NCI-H1417 (cell line): ENCODE measurements at regions not wholly inside any gene's neighbourhood (a gene's known extent, or its start where the extent isn't known, plus 50 kb on each side); places are given as distances from the start of the nearest gene placed in this dataset.

Experiments
- DNase-seq, 3 experiments: peaks; one replicate each; lab custom pipeline; 2025; lab: John Stamatoyannopoulos, UW

DNA sequence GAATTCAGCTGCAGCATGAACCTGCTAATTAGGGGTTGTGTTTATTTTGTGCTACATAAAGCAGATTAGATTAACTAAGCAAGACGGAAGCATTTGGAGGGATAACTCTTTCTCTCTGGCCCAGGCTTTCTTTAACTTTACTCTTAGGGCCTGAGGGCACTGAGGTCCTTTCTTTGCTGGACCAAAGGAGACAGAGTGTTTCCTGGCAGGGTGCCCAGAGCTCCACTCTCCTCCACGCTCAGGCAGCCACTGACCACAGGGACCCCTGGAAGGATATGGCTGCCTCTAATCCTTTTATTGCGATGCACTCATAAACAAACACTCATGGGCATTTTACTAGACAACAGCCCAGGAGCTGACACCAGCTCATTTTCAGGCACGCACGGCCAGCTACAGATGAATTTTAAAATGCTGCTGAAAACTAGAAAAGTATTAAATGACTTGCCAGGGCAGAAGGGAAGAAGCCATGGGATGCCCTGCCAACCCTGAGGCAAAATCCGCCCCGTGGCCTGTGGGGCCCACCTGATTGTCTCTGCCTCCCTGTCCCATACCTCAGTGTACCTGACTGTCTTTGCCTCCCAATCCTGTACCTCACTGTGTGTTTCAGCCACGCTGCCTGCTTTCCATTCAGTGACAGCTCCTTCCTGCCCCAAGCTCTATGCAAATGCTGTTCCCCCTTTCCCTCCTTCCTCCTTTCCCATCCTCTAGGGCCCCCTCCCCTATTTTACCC, 192.6 kb upstream of the NAV2 start:
- peak in 2 of 3 experiments; percentile 56 to 84 for DNase-seq

DNA sequence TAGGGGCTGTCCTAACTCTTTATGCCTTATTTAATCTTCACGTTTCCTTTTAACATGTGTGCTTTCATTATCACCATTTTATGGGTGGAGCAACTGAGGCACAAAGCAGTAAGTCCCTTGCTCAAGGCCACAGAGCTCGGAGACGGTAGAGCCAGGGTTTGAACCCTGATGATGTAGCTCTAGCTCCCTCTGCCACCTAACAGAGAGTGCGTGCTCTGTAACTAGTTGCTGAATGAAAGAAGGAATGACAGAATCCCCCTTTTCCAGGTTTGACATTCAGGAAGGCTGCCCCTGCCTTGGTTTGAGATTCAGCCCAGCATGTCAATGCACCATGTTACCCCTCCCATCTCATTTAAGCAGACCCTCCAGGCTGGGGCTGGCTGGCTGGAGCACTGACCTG, 193.3 kb upstream of the NAV2 start:
- DNase-seq, result peak in 1 of 3 experiments; percentile 33

DNA sequence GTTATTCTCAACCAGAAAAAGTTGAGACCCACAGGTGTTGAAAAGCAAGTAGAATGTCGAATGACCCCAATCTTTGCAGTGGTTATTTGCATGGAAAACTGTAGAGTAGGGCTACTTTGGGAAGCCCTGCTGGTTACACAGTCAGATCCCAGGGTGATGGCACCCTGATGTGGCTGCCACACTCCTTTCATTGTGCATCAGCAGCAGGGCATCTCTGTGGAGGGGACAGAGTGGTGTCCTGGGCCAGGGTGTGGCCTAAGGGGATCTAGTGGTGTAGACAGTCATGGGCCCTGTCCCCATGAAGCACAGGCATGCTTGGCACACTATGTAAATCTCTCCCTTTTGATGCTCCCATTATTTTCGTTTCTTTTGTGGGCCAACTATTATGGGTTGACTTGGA, 199.4 kb upstream of the NAV2 start:
- no peak for DNase-seq

DNA sequence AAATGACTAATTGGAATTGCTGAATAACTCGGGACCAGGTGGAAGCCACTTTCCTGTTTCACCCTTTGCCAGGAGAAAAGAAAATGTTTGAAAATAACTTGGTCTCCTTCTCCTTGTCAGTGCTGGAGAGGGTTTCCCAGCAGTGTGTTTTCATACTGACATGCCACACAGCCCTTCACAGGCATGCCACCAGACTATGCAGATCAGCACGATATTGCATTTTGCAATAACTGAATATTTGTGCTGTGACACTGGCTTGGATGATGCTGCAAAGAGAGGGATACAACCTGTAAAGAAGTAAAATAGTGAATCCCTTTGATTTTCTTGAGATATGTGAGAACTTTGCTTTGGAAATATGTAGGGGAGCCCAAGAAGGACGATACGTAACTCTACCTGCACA, 200.0 kb upstream of the NAV2 start:
- no peak for DNase-seq

DNA sequence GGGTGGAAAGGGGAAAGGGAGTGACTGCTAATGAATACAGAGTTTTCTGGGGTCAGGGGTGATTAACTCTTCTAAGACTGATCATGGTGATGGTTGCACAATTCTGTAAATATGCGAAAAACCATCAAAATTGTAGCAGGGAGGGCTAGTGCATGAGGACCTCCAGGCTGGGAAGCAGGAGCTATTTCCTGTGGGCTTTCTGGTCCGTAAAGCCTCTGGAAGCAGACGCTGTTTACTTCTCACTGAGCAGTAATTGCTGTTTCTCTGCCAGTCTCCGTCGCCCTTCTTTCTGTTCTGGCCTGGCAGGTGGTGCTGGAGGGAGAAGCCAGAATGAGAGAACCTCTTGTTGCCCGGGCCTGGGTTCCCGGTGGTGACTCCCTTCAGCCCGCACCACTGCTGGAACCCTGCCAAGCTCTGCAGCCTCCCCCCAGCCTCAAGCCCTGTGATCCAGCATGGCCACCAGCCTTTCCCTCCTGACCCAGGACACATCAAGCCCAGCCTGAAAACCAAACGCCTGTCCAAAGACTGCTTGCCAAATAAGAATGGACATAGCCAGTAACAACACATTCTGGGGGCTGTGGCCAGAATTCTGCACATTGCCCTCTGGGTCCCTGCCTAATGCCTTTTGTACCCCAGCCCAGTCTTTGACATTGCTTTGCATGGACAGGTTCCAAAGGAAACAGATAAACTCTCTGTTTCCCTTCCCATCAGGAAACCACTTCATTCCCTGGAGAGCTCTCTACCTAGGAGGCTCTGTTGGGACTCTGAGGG, 201.0 kb upstream of the NAV2 start:
- peak in 2 of 3 experiments; percentile 52 to 81 for DNase-seq

DNA sequence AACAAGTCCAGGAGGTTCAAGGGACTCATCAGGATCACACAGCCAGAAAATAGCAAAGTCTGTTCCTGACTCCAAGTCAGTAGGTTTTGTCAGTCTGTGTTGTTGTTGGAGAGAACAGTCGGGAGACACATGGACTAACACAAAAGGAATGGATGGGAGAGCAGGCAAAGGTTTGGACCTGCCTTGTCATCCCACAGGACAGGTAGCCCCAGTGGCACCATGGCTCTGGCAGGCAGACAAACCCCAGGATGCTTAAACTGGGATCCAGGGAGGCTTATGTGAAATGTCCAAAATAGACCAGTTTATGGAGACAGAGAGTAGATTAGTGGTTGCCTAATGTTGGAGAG, 201.6 kb upstream of the NAV2 start:
- DNase-seq, result no peak

DNA sequence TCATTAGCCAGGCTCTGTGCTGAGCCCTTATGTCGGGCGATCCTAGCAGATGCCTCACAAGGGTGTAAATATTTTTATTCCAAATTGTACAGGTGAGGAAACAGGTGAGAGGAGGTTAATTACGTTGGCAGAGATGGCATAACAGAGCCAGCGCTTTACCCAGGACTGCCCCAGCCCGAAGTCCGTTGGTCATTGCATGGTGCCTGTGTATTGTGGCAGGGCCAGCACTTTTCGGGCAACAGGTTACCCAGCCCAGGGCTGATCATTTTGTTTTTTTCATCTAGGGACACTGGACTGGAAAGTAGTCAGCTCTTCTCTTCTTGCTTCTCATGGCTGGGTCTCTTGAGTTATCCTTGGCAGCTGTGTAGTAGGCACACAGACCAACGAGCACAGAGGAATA, 202.2 kb upstream of the NAV2 start:
- DNase-seq, result peak in 1 of 3 experiments; percentile 22

DNA sequence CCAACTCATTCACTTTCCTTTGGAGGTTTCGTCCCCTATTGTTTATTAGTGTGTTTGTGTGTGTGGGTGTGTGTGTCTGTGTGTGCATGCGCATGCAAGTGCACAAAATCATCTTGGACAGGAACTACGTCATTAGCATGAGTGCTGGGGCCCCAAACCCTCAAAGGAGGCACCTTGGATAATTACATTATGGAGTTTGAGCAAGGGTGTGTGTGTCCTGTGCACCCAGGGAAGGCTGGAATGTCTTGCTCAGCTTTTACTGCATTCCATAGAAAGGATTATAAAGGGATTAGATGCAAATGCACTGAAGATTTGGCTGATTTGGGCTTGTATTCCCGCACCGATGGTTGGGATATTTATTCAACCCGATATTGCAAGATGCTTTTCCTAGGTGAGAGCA, 203.4 kb upstream of the NAV2 start:
- DNase-seq, result no peak

DNA sequence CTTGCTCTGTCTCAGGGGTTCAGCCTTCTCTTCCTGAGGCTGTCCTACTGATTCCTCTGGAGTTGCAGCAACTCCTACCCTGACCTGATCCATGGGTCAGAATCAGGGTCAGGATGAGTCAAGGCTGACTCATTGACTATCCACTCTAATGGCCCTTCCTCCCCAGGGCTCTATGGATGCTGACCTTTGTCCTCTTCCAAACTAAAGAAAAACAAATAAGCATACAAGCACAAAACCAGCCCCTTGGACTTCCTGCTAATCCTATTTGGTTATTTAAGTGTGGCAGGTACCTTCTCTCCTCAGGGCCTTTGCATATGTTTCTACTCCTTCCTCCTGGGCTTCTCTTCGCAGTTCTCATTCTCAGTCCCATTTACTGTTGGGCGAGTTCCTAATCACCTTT, 204.5 kb upstream of the NAV2 start:
- DNase-seq, result no peak

DNA sequence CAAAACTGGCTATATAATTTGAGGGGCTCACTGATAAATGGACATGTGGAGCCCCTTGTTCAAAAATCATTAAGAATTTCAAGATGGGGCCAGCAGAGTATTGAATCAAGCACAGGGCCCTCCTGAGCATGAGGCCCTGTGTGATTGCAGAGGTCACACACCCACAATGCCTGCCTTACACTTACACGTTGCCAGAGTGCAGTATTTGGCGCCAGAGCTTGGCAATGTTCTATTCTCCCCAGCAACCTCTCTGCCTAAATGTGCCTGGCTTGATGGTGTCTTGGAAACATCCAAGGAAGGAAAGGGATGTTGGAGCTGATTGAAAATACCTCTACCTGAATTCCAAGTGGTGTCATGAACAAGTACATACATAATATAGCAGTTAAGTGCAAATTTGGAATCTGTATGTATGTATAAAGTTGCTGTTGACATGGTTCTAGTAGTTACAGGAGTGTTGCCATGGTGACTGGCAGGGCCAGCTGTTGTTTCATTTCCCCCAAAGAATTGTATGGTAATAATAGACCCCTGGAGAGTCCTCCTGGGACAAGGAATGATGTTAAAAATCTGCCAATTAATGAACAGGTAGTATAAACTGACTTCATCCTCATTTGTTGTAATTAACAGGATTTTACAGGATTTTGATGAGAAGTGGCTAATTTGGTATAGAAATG, 205.7 kb upstream of the NAV2 start:
- peak in 1 of 3 experiments; percentile 36 for DNase-seq

DNA sequence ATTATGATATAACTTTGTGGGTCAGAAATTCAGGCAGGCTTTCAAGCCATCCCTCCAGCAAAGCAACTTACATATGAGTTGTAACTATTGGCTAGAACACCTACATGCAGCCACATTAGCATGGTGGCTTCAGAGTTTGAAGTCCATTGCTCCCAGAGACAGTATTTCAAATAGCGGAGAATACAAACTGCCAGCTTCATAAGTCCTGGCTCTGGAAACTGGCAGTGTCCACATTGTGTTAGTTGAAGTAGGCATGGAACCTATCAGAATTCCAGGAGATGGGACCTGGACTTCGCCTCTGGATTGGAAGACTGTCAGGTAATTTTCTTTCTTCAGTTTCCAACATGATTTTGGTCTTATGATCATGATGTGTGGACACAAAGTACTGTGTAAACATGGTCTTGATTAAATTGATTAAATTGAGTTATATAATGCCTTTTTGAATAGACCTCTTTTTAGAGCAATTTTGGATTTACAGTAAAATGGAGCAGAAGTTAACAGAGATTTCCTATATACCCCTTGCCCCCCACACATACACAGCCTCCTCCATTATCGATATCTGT, 209.9 kb upstream of the NAV2 start:
- DNase-seq, result no peak

DNA sequence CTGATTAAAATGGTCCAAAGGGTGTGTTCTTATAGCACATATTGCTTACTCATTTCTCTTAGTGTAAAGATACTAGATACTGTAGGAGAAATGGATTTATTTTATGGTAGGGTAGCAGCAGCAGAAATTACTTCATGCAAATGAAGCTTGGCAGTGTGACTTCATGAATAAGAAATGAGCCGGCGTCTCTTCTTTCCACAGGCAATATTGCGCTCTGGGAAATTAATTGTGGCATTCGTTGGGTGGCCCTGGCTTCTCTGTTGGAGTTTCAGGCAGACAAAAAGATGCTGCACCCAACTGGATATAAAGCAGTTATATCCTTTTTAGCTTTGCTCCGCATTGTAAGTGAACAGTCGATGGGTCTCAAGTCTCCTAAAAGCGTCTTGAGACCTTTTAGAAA, 211.0 kb upstream of the NAV2 start:
- DNase-seq, result no peak

DNA sequence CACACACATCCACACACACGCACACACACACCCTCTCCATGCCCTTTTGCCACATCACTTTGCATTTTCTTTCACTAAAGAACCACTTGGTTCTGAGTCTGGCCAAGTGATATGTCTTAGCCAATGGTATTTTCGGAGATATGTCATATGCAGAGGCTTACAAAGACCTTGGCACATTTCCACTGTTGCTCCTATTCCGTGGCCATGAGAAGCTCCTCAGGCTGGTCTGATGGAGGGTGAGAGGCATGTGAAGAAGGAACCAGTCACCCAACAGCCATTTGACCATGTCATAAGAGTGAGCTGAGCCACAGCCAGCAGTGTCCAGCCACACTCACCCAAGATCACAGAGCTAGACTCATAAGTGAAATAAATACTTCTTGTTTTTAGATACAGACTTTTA, 212.6 kb upstream of the NAV2 start:
- DNase-seq, result no peak

DNA sequence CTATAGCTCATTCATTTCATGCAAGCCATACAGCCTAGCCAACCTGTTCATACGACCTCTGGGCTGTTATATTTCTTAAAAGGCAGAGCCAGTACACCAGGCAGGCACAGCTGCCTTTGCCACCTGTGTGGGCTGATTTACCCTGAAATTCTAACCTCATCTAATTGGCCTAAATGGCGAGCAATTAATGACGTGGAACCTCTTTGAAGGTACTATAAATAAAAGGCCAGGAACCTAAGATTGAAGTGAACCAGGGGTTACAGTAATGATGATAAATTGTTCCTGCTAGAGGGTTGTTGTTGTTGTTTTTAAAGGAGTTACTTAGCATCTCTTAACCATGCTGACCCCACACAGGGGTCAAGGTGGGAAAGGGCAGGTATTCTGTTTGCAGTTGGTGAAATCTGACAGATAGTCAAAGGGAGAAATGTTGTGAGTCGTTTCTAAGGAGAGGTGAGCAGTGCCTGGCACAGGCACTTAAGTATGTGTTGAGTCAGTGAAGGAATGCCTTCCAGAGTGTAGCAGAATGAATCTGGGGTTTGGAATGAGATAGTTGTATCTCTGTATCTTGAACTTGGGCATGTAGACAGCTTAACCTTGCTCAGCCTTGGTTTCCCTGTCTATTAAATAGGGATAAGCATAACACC, 213.5 kb upstream of the NAV2 start:
- DNase-seq, result peak; percentile 24 to 92 (median 59)

DNA sequence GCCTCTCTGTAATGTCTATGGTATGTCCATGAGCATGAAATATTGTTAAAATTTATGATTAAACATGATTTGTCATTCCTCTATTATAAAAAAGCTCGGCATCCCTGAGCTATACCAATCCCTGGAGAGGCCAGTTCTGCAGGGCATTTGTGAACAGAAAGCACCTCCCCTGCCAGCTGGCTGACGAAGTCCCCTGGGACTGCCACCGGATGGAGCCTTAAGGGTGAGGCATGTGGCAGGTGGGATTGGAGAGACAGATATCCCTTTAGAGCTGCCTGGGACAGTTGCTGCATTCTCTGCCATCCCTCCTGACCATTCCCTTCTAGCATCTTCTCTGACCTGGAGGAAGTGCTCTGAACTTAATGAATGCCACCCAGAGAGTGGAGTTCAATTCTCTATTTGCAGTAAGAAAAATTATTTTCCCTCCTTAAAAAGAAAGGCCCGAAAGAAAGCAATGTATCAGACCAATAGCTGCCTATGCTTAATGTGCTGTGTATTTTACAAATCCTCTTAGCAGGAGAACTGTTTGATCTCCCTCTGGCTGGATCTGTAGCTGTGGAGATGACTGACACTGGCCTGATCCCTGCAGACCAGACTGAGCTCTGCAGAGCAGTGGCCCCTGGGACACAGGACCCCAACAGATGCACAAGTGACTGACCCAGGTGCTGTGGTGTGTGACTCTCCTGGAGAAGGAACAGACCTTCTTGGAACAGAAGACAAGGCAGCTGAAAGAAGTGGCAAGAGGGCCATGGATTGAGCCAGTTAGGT, 219.0 kb upstream of the NAV2 start:
- peak; percentile 9 to 59 (median 11) for DNase-seq

DNA sequence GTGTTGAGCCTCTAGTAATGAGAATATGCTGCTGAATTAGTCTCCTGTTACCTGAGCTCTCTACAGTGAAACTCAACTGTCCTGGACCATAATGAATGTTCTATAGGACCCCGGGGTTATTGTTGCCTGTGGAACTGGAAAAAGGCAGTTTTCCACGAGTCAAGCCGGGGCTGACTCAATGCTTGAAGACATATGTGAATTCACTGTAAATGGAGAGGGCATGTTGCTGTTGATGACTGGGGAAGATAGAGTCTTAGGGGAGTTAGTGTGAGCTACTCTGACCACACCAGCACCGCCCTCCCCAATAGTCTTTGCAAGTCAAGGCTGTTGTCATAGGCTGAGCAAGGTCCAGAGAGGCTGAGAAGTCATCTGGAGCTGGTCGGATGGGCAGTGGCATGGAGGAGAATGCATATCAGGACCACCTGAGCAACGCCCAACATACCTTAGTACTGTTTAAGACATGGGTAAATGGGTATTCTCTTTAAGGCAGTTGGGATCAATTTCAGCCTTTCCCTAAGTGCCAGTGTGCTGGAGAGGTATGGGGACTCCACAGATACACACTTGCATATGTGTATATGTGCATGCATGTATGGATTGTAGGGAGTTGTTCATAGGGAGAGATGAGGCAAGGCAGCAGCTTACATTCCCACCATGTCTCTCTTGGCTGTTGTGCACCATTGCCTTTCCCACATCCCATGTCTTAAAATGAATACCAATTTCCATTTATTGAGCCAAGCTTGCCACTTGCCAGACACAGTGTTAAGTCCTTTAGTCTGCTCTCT, 230.1 kb upstream of the NAV2 start:
- no peak for DNase-seq

DNA sequence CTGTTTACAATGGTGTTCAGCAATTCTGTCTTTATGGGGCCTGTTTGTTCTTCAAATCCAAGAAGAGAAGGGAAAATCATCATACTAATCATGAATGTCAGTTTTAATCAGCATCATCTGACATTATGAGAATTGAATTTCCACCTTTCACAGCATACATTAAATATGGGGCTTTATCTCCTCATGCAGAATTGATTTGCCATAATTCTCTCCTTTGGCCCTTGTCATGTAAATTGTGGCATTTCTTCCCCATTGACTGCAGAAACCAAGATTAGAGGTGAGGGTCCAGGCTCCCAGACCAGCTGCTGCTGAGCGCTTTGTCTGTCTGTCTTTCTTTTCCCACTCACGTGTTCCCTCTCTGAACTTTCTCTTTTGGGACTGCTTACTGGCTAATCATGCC, 232.1 kb upstream of the NAV2 start:
- no peak for DNase-seq

DNA sequence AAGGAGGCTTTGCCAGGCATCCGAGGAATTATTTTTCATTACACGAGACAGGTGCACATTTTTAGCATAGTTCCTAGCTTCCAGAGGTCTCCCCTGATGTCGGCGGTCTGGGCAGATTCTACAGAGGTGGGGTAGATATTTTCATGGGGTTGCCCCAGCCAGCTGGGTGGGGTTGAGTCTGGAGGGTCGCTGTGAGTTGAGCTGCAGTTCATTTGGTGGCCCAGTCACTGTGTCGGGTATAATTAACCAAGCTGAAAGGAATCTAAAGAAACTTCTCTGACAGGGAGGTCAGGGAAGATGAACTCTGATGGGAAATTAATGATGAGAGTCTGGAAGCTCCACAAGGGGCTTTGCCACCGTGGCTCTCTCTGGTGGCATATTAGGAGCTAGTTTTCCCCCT, 233.7 kb upstream of the NAV2 start:
- DNase-seq, result no peak

DNA sequence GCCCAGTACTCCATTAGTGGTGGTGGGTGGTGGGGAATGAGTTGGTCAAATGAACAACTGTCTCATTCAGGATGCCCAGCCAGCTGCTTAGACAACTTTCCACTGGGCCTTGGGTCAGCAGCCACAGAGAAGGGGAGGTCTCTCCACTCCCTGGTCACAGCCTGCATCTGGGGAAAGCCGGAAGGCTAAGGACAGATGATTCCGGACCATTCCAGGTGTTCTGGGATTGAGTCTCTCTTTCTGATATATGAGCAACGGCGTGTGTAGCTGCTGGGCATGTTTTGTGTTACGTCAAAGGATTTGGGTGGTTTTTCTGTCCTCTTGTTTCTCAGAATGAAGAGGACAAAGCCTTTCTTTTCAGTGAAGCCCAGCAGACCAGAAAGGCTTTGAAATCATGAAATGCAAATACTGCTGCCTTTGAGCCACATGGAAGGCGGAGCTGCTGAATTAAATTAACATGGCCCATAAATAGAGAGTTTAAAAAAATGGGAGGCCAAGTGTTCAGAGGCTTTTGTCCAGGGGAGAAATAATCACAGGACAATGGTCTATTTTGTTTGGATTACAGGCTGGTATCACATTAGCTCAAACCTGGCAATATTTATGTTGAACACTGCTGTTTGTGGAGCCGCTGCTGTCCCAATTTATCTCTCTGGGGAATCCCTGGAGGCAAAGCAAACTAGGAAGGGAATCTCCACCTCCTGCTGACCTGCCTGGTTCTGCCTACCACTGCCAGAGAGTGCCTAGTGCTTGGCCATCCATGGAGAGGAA, 234.4 kb upstream of the E2F8 start:
- DNase-seq, result peak; percentile 32 to 89 (median 70)

DNA sequence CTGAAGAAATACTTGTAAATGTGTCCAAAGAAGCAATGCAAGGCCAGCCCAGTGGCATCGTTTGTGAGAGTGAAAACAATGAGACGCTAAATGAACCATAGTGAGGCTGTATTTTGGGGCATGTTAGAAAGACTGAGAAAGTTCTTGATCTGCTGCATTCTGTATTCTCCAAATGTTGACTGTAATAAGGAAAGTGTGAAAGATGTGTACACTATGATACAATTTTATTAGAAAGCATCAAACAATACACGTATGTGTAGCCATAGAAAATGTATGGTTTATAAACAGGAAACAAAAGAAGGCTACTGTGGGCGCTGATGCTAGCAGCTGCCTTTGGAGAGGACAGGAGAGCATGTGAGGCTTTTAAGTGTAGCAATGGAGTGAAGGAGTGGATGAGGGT, 233.5 kb upstream of the E2F8 start:
- DNase-seq, result peak in 1 of 3 experiments; percentile 12
